ENCODE measurements at regions not wholly inside any gene's neighbourhood (a gene's known extent, or its start where the extent isn't known, plus 50 kb on each side); places are given as distances from the start of the nearest gene placed in this dataset.

DNA sequence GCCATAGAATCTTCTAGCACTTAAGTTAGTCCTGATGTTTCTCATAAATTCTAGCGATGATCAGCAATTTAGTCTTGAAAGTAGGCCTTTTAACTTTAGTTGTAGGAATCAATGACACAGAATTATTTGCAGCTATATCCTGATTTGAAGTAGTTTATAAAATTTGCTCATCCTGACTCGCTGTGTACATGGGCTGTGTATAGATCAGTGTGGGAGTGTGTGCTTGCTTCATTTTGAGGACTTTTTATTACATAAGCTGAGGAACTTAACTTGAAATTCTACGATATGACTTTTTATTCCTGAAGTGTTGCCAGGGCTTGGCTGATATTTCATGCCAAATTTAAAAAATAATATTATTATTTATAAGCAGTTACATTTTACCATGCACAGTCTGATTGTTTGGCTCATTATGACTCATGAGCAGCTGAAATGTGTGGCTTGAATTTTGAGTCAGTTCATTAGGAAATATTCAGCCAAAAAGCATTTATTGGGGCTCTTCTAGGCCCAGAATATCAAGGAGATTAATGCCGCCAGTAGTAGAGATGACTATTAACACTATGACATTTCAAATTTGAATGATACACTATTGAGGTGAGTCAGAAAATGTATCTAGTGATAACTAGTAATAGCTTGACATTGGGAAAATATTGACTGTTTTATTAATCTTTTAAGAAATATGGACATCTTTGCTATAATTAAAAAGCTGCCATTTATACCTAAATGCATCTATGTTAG is 128.9 kb upstream of the LIMCH1 start:
- H3K9me3 ChIP-seq (ENCODE audit: low read depth), result no peaks in the 10 kb centered on the region

DNA sequence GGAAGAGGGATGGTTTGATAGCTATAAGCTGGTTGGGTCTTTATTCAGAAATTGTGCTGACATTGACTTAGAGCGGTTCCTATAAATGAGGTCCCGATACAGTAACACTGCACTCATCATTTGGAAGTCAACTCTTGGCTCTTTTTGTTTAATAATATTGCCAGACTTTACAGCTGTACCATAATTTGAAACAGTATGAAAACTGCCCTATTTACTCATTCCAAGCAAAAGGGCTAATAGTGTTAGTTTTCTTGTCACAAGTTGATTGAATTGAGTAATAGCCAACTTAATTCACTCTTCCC is 128.4 kb upstream of the LIMCH1 start:
- Histone ChIP-seq H3K9me3 (ENCODE audit: low read depth) (no peaks in the 10 kb centered on the region), H3K36me3 (no peaks in the 10 kb centered on the region), H3K27me3 (peaks cover 49% of the 10 kb centered on the region), H3K27ac (no peak overlapping the region), H3K4me3 (no peak overlapping the region), H3K4me1 (ENCODE audit: low read depth) (no peaks in the 10 kb centered on the region)
- no peak for DNase-seq (ENCODE audit: low read depth in 1 of 2, low spot score in 1 of 2)
- TF ChIP-seq, protein P1, sequence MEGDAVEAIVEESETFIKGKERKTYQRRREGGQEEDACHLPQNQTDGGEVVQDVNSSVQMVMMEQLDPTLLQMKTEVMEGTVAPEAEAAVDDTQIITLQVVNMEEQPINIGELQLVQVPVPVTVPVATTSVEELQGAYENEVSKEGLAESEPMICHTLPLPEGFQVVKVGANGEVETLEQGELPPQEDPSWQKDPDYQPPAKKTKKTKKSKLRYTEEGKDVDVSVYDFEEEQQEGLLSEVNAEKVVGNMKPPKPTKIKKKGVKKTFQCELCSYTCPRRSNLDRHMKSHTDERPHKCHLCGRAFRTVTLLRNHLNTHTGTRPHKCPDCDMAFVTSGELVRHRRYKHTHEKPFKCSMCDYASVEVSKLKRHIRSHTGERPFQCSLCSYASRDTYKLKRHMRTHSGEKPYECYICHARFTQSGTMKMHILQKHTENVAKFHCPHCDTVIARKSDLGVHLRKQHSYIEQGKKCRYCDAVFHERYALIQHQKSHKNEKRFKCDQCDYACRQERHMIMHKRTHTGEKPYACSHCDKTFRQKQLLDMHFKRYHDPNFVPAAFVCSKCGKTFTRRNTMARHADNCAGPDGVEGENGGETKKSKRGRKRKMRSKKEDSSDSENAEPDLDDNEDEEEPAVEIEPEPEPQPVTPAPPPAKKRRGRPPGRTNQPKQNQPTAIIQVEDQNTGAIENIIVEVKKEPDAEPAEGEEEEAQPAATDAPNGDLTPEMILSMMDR (IDR thresholded peaks at IDR 0.05; ENCODE audit: low read depth, low read length), result no peak

More for the DNA sequence above, 128.9 kb upstream of the LIMCH1 start:
- Histone ChIP-seq H3K27me3 (peaks cover 49% of the 10 kb centered on the region), H3K27ac (no peak overlapping the region), H3K36me3 (no peaks in the 10 kb centered on the region), H3K4me3 (no peak overlapping the region), H3K4me1 (ENCODE audit: low read depth) (no peaks in the 10 kb centered on the region)
- TF ChIP-seq, protein P1 (IDR thresholded peaks at IDR 0.05; ENCODE audit: low read depth, low read length), result no peak
- DNase-seq (ENCODE audit: low read depth in 1 of 2, low spot score in 1 of 2), result no peak

DNA sequence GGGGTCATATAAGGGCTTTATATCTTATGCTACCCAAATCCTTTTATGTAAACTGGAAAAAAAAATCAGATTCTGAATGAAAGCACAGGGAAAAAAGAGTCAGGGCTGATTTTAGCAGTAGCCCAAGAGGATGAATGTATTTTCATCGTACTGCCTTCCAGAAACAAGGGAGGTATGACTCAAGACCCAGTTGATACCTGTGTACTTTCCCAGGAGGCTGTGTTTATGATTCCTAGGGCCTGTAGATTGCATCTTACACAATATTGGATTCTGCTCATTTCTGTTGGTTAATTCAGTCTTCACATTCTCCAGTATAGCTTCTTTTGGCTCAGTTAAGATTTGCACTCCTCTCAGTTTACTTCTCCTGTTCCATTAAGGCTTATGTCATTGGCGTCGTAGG is 127.9 kb upstream of the LIMCH1 start:
- TF ChIP-seq, protein P1 (IDR thresholded peaks at IDR 0.05; ENCODE audit: low read depth, low read length), result no peak
- Histone ChIP-seq H3K27ac (no peak overlapping the region), H3K4me1 (ENCODE audit: low read depth) (no peaks in the 10 kb centered on the region), H3K27me3 (peaks cover 49% of the 10 kb centered on the region), H3K9me3 (ENCODE audit: low read depth) (no peaks in the 10 kb centered on the region), H3K4me3 (no peak overlapping the region), H3K36me3 (no peaks in the 10 kb centered on the region)
- peak in 1 of 2 donors; percentile 16 for DNase-seq (ENCODE audit: low read depth in 1 of 2, low spot score in 1 of 2)

DNA sequence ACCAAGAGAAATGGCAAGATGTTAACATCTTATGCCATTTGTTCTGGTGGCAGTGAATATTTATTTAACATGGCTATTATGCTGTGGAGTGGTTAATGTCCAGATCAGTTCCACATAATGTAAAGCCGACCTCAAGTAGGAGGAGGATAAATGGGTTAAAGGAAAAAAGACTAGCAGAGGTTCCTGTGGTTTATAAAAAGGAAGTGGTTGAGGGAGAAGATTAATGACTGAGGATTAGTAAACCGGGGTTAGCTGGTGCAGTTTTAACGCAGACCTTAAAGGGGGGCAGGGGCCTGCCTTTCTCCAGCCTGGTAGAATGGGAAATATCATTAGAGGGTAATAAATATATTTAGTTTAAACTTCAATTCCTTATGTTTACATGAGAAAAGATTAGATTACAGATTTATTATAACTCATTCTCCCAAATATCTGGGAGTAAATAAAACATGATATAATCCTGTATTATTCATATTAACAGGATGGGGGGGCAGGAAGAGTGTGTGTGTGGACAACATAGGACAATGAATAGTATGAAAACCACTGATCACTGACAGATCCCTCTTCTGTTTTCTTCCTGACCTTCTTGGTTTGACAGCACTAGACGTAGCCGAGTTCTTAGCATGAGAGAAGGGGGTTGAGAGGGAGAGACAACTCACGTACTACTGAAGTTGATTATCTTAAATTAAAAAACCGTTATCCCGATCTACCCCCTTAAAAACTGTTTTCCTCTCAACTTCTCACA is 124.1 kb upstream of the LIMCH1 start:
- Histone ChIP-seq H3K27ac (no peak overlapping the region), H3K36me3 (no peaks in the 10 kb centered on the region), H3K4me3 (no peak overlapping the region), H3K4me1 (ENCODE audit: low read depth) (no peaks in the 10 kb centered on the region), H3K9me3 (ENCODE audit: low read depth) (no peaks in the 10 kb centered on the region), H3K27me3 (peaks cover 21% of the 10 kb centered on the region)
- peak in 1 of 2 donors; percentile 35 for DNase-seq (ENCODE audit: low read depth in 1 of 2, low spot score in 1 of 2)
- TF ChIP-seq, protein P1 (IDR thresholded peaks at IDR 0.05; ENCODE audit: low read depth, low read length), result no peak

DNA sequence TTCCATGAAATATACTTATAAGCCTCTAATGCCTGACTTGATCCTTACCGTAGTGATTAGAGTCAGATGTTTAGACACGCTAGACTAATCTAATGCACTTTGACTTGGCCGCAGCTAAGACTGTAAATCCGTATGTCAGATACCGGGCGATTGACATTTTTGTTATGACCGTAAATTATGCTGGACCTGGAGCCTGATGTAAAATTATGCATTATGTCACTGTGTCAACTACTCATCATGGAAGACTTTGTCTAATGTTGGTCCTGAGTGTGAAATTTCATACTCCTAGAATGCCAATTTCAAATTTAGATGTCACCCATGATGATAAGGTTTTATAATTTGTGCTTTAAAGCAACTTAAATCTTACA is 123.6 kb upstream of the LIMCH1 start:
- no peaks in the 10 kb centered on the region for H3K9me3 ChIP-seq (ENCODE audit: low read depth)
- H3K4me1 ChIP-seq (ENCODE audit: low read depth), result no peaks in the 10 kb centered on the region
- H3K27ac ChIP-seq, result no peak overlapping the region
- no peaks in the 10 kb centered on the region for H3K36me3 ChIP-seq
- no peak overlapping the region for H3K4me3 ChIP-seq
- H3K27me3 ChIP-seq, result peaks cover 17% of the 10 kb centered on the region
- no peak for DNase-seq (ENCODE audit: low read depth in 1 of 2, low spot score in 1 of 2)
- TF ChIP-seq, protein P1 (IDR thresholded peaks at IDR 0.05; ENCODE audit: low read depth, low read length), result no peak

Measured in cardiac muscle cell (in vitro differentiated cells and primary cell).